OCI-LY3 (cell line): ENCODE measurements at regions not wholly inside any gene's neighbourhood (a gene's known extent, or its start where the extent isn't known, plus 50 kb on each side); places are given as distances from the start of the nearest gene placed in this dataset.

ENCODE experiments used
- H2AFZ ChIP-seq: fragments of 200-600, 300-600 bp; shearing (Covaris generic); 2 replicates; pipeline ENCODE4 v1.6.0; 2014; ENCODE audit warnings: antibody characterized with exemption, low read depth, low read length
- H3K27ac ChIP-seq: fragments of 200-600, 300-600 bp; sonication (generic); 2 replicates; pipeline ENCODE4 v1.5.1; 2014; ENCODE audit warnings: mild to moderate bottlenecking, low read length, moderate library complexity, mixed read lengths
- H3K27me3 ChIP-seq: fragments of 200-600, 300-600 bp; sonication (generic); 2 replicates; pipeline ENCODE4 v1.6.1; 2014; ENCODE audit warnings: low read depth, low read length, mixed read lengths
- H3K36me3 ChIP-seq: fragments of 200-600, 300-600 bp; sonication (generic); replicated peaks from 2 replicates; pipeline ENCODE3; 2014; ENCODE audit warnings: low read depth, low read length, mixed read lengths
- H3K4me1 ChIP-seq: fragments of 300-600, 200-600 bp; sonication (generic); 2 replicates; pipeline ENCODE4 v1.6.1; 2014; ENCODE audit warnings: low read length, mixed read lengths
- H3K4me2 ChIP-seq: fragments of 200-600, 300-600 bp; sonication (generic); 2 replicates; pipeline ENCODE4 v1.6.1; 2014; ENCODE audit warnings: low read length, mixed read lengths
- H3K4me3 ChIP-seq: fragments of 300-600, 200-600 bp; sonication (generic); 2 replicates; pipeline ENCODE4 v1.5.1; 2014; ENCODE audit warnings: antibody characterized with exemption, mild to moderate bottlenecking, low read length, moderate library complexity
- H3K79me2 ChIP-seq: fragments of 300-600, 200-600 bp; shearing (Covaris generic); 2 replicates; pipeline ENCODE4 v1.6.1; 2014; ENCODE audit warnings: mild to moderate bottlenecking, low read length, mixed read lengths
- H3K9ac ChIP-seq: fragments of 300-600, 200-600 bp; shearing (Covaris generic); 2 replicates; pipeline ENCODE4 v1.6.0; 2014; ENCODE audit warnings: mild to moderate bottlenecking, low read length, moderate library complexity
- H3K9me3 ChIP-seq: fragments of 200-600, 300-600 bp; shearing (Covaris generic); 2 replicates; pipeline ENCODE4 v1.6.1; 2014; ENCODE audit warnings: low read length, mixed read lengths; ENCODE audit not compliant: insufficient read depth
- H4K20me1 ChIP-seq: fragments of 200-600, 300-600 bp; sonication (generic); 2 replicates; pipeline ENCODE4 v1.6.1; 2016; ENCODE audit warnings: low read length, mixed read lengths; ENCODE audit not compliant: insufficient read depth
- CTCF ChIP-seq: fragments of 200-600, 300-600 bp; sonication (generic); IDR thresholded peaks from 2 replicates; pipeline ENCODE4 v1.5.1; 2014; ENCODE audit warnings: antibody characterized with exemption, low read length, low read depth
- EZH2phosphoT487 ChIP-seq: fragments of 200-600 bp; shearing (Covaris generic); IDR thresholded peaks from 2 replicates; pipeline ENCODE4 v1.6.1; 2018; ENCODE audit warnings: antibody characterized with exemption, mixed run types, low read depth

GRCh38 chr2:200725596-200725995 is 86.1 kb upstream of the BZW1 start:
- Histone ChIP-seq H3K27ac (no peak overlapping the region), H3K9me3 (no peaks in the 10 kb centered on the region)

GRCh38 chr2:200728630-200729029 is 83.1 kb upstream of the BZW1 start:
- no peak overlapping the region for H2AFZ ChIP-seq
- H3K4me3 ChIP-seq, result no peak overlapping the region
- peaks cover 51% of the 10 kb centered on the region for H3K27me3 ChIP-seq
- no peaks in the 10 kb centered on the region for H3K9me3 ChIP-seq
- no peaks in the 10 kb centered on the region for H3K36me3 ChIP-seq
- H3K4me1 ChIP-seq, result no peaks in the 10 kb centered on the region
- H3K9ac ChIP-seq, result no peak overlapping the region
- no peaks in the 10 kb centered on the region for H3K79me2 ChIP-seq
- no peaks in the 10 kb centered on the region for H4K20me1 ChIP-seq
- TF ChIP-seq EZH2phosphoT487 (no peak), CTCF (no peak)
- H3K27ac ChIP-seq, result no peak overlapping the region
- H3K4me2 ChIP-seq, result no peak overlapping the region

More at GRCh38 chr2:200725596-200725995, 86.1 kb upstream of the BZW1 start:
- H3K9ac ChIP-seq, result no peak overlapping the region
- no peaks in the 10 kb centered on the region for H3K36me3 ChIP-seq
- no peaks in the 10 kb centered on the region for H4K20me1 ChIP-seq
- no peaks in the 10 kb centered on the region for H3K4me1 ChIP-seq
- no peak overlapping the region for H3K4me2 ChIP-seq
- no peak overlapping the region for H3K4me3 ChIP-seq
- no peak overlapping the region for H2AFZ ChIP-seq
- peaks cover 38% of the 10 kb centered on the region for H3K27me3 ChIP-seq
- H3K79me2 ChIP-seq, result no peaks in the 10 kb centered on the region
- TF ChIP-seq CTCF, result no peak
- TF ChIP-seq EZH2phosphoT487, result no peak

- no peaks in the 10 kb centered on the region for H4K20me1 ChIP-seq
- H3K4me3 ChIP-seq, result no peak overlapping the region
- peaks cover 35% of the 10 kb centered on the region for H3K27me3 ChIP-seq
- no peak overlapping the region for H3K27ac ChIP-seq
- H3K9ac ChIP-seq, result no peak overlapping the region
- no peaks in the 10 kb centered on the region for H3K9me3 ChIP-seq
- TF ChIP-seq EZH2phosphoT487 (no peak), CTCF (no peak)
- no peaks in the 10 kb centered on the region for H3K4me1 ChIP-seq
- H3K36me3 ChIP-seq, result no peaks in the 10 kb centered on the region
- no peaks in the 10 kb centered on the region for H3K79me2 ChIP-seq
- H2AFZ ChIP-seq, result no peak overlapping the region
- H3K4me2 ChIP-seq, result no peak overlapping the region
Measured at GRCh38 chr2:200730302-200730701, 81.4 kb upstream of the BZW1 start.

GRCh38 chr2:200730960-200731359 is 80.8 kb upstream of the BZW1 start:
- Histone ChIP-seq H3K36me3 (no peaks in the 10 kb centered on the region), H3K4me3 (no peak overlapping the region), H3K4me1 (no peaks in the 10 kb centered on the region), H3K4me2 (no peak overlapping the region), H4K20me1 (no peaks in the 10 kb centered on the region), H2AFZ (no peak overlapping the region), H3K27me3 (peaks cover 33% of the 10 kb centered on the region), H3K9me3 (no peaks in the 10 kb centered on the region), H3K79me2 (no peaks in the 10 kb centered on the region), H3K27ac (no peak overlapping the region), H3K9ac (no peak overlapping the region)
- no peak for TF ChIP-seq EZH2phosphoT487

GRCh38 chr2:200732866-200733265 is 78.8 kb upstream of the BZW1 start:
- Histone ChIP-seq H3K36me3 (no peaks in the 10 kb centered on the region), H3K27me3 (peaks cover 32% of the 10 kb centered on the region), H2AFZ (no peak overlapping the region), H3K9me3 (no peaks in the 10 kb centered on the region), H3K27ac (no peak overlapping the region), H3K9ac (no peak overlapping the region), H4K20me1 (no peaks in the 10 kb centered on the region), H3K79me2 (no peaks in the 10 kb centered on the region), H3K4me2 (no peak overlapping the region), H3K4me1 (no peaks in the 10 kb centered on the region), H3K4me3 (no peak overlapping the region)
- no peak for TF ChIP-seq CTCF
- TF ChIP-seq EZH2phosphoT487, result no peak
